ENCODE measurements at regions not wholly inside any gene's neighbourhood (a gene's known extent, or its start where the extent isn't known, plus 50 kb on each side); places are given as distances from the start of the nearest gene placed in this dataset.

DNA sequence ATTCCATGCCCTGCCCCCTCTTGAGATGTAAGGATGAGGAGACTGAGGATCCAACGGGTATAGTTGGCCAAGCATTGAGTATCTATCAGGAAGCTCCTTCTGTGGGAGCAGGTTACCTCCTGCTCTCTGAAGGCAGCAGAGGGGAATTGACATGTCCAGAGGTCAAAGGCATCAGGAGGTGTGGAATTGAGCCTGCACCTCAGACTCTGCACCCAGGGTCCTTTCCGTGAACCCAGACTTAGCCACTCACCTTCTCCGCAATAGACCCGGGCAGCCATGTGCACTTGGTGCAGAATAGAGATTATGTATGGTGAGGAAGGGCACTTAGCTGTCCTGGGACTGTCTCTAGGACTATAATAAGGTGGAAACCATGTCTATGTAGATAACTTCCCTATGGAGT is 399.0 kb upstream of the TPM1 start:
- no peak for TF ChIP-seq EZH2 (IDR thresholded peaks at IDR 0.05; ENCODE audit: borderline replicate concordance, low read depth, low read length, poor library complexity, severe bottlenecking)
- TF ChIP-seq, protein P1, sequence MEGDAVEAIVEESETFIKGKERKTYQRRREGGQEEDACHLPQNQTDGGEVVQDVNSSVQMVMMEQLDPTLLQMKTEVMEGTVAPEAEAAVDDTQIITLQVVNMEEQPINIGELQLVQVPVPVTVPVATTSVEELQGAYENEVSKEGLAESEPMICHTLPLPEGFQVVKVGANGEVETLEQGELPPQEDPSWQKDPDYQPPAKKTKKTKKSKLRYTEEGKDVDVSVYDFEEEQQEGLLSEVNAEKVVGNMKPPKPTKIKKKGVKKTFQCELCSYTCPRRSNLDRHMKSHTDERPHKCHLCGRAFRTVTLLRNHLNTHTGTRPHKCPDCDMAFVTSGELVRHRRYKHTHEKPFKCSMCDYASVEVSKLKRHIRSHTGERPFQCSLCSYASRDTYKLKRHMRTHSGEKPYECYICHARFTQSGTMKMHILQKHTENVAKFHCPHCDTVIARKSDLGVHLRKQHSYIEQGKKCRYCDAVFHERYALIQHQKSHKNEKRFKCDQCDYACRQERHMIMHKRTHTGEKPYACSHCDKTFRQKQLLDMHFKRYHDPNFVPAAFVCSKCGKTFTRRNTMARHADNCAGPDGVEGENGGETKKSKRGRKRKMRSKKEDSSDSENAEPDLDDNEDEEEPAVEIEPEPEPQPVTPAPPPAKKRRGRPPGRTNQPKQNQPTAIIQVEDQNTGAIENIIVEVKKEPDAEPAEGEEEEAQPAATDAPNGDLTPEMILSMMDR (conservative IDR thresholded peaks at IDR 0.05; ENCODE audit: low read depth, low read length): no peak

Data from A673 (cell line).